DOHH2 (cell line): ENCODE measurements at regions not wholly inside any gene's neighbourhood (a gene's known extent, or its start where the extent isn't known, plus 50 kb on each side); places are given as distances from the start of the nearest gene placed in this dataset.

Experiments used
- H3F3A ChIP-seq: fragments of 200-600 bp; sonication (generic), shearing (Covaris generic); 2 replicates; pipeline ENCODE4 v1.6.0; 2016; ENCODE audit warnings: antibody characterized with exemption, mild to moderate bottlenecking; ENCODE audit not compliant: control insufficient read depth, insufficient read depth
- H3K27ac ChIP-seq: fragments of 200-600 bp; sonication (generic); 2 replicates; pipeline ENCODE4 v1.5.1; 2014; ENCODE audit warnings: low read depth, mild to moderate bottlenecking, low read length, moderate library complexity
- H3K27me3 ChIP-seq: fragments of 200-600 bp; sonication (generic); 2 replicates; pipeline ENCODE4 v1.6.1; 2014; ENCODE audit warnings: mild to moderate bottlenecking, low read length, mixed read lengths; ENCODE audit not compliant: control insufficient read depth
- H3K36me3 ChIP-seq: fragments of 200-600 bp; sonication (generic); 2 replicates; pipeline ENCODE4 v1.6.1; 2014; ENCODE audit warnings: mild to moderate bottlenecking, low read length, moderate library complexity, mixed read lengths; ENCODE audit not compliant: control insufficient read depth
- H3K4me1 ChIP-seq: fragments of 200-600 bp; sonication (generic); 2 replicates; pipeline ENCODE4 v1.6.1; 2014; ENCODE audit warnings: mild to moderate bottlenecking, low read length, mixed read lengths; ENCODE audit not compliant: control insufficient read depth
- H3K4me2 ChIP-seq: fragments of 200-600 bp; sonication (generic); 2 replicates; pipeline ENCODE4 v1.6.0; 2014; ENCODE audit warnings: mild to moderate bottlenecking, low read length, moderate library complexity
- H3K4me3 ChIP-seq: fragments of 200-600 bp; sonication (generic); 2 replicates; pipeline ENCODE4 v1.5.1; 2014; ENCODE audit warnings: mild to moderate bottlenecking, low read length, mixed read lengths
- H3K79me2 ChIP-seq: fragments of 200-600 bp; sonication (generic); 2 replicates; pipeline ENCODE4 v1.6.1; 2014; ENCODE audit warnings: mild to moderate bottlenecking, low read length, mixed read lengths; ENCODE audit not compliant: control insufficient read depth
- H3K9me2 ChIP-seq: fragments of 200-600 bp; sonication (generic); replicated peaks from 2 replicates; pipeline ENCODE4 v1.6.1; 2014; ENCODE audit warnings: mild to moderate bottlenecking, low read length, mixed read lengths; ENCODE audit not compliant: control insufficient read depth
- H3K9me3 ChIP-seq: fragments of 200-600 bp; sonication (generic); 2 replicates; pipeline ENCODE4 v1.6.1; 2014; ENCODE audit warnings: antibody characterized with exemption, low read length, mixed read lengths; ENCODE audit not compliant: control insufficient read depth, insufficient read depth
- H4K20me1 ChIP-seq: fragments of 200-600 bp; sonication (generic); 2 replicates; pipeline ENCODE4 v1.6.0; 2014; ENCODE audit warnings: low read depth, mild to moderate bottlenecking, antibody characterized with exemption, low read length, moderate library complexity; ENCODE audit not compliant: control insufficient read depth, insufficient read depth
- CTCF ChIP-seq: fragments of 200-600 bp; sonication (generic); IDR thresholded peaks from one replicate; pipeline ENCODE4 v1.5.1; 2014; ENCODE audit warnings: antibody characterized with exemption, mild to moderate bottlenecking, low read depth, low read length; ENCODE audit not compliant: poor library complexity, severe bottlenecking
- EZH2phosphoT487 ChIP-seq: fragments of 200-600 bp; sonication (generic); IDR thresholded peaks from 2 replicates; pipeline ENCODE4 v1.6.1; 2017; ENCODE audit warnings: borderline replicate concordance, mild to moderate bottlenecking, antibody characterized with exemption, low read length, moderate library complexity, mixed read lengths

- no peaks in the 10 kb centered on the region for H3K9me2 ChIP-seq
- TF ChIP-seq EZH2phosphoT487 (no peak), CTCF (no peak)
- no peaks in the 10 kb centered on the region for H3K79me2 ChIP-seq
- no peaks in the 10 kb centered on the region for H3K9me3 ChIP-seq
- no peak overlapping the region for H3K4me2 ChIP-seq
- H3K27ac ChIP-seq: no peak overlapping the region
- H3F3A ChIP-seq: no peaks in the 10 kb centered on the region
- no peaks in the 10 kb centered on the region for H4K20me1 ChIP-seq
- H3K4me1 ChIP-seq: no peaks in the 10 kb centered on the region
- H3K27me3 ChIP-seq: no peaks in the 10 kb centered on the region; the same call in 1 of the 2 replicates
- no peak overlapping the region for H3K4me3 ChIP-seq
- H3K36me3 ChIP-seq: no peaks in the 10 kb centered on the region
Observed at GRCh38 chr17:12254460-12254859, 233.8 kb downstream of the MAP2K4 start.

GRCh38 chr17:12256380-12256995 lies 235.8 kb downstream of the MAP2K4 start:
- H3K9me3 ChIP-seq: no peaks in the 10 kb centered on the region
- H3K4me3 ChIP-seq: no peak overlapping the region
- H3K27me3 ChIP-seq: no peaks in the 10 kb centered on the region; the same call in 1 of the 2 replicates
- H3K27ac ChIP-seq: no peak overlapping the region
- H3K79me2 ChIP-seq: no peaks in the 10 kb centered on the region
- H4K20me1 ChIP-seq: no peaks in the 10 kb centered on the region
- H3K4me2 ChIP-seq: no peak overlapping the region
- no peaks in the 10 kb centered on the region for H3K4me1 ChIP-seq
- H3K36me3 ChIP-seq: no peaks in the 10 kb centered on the region
- TF ChIP-seq CTCF (peak; percentile 74), EZH2phosphoT487 (no peak)
- H3F3A ChIP-seq: no peaks in the 10 kb centered on the region
- no peaks in the 10 kb centered on the region for H3K9me2 ChIP-seq

GRCh38 chr17:12257176-12257575 lies 236.5 kb downstream of the MAP2K4 start:
- Histone ChIP-seq H4K20me1 (no peaks in the 10 kb centered on the region), H3K4me3 (no peak overlapping the region), H3K9me3 (no peaks in the 10 kb centered on the region), H3K4me2 (no peak overlapping the region), H3K79me2 (no peaks in the 10 kb centered on the region), H3K4me1 (no peaks in the 10 kb centered on the region), H3K9me2 (no peaks in the 10 kb centered on the region), H3F3A (no peaks in the 10 kb centered on the region), H3K36me3 (no peaks in the 10 kb centered on the region), H3K27ac (no peak overlapping the region), H3K27me3 (no peaks in the 10 kb centered on the region)
- TF ChIP-seq CTCF: no peak
- TF ChIP-seq EZH2phosphoT487: no peak
